SU-DHL-6 (cell line): ENCODE measurements at regions not wholly inside any gene's neighbourhood (a gene's known extent, or its start where the extent isn't known, plus 50 kb on each side); places are given as distances from the start of the nearest gene placed in this dataset.

ENCODE experiments used
- CTCF ChIP-seq: fragments of 200-600 bp; sonication (generic); IDR thresholded peaks from one replicate; pipeline ENCODE4 v1.5.1; 2017; ENCODE audit warnings: antibody characterized with exemption, mild to moderate bottlenecking, low read length, moderate library complexity; ENCODE audit not compliant: insufficient read depth, poor library complexity, severe bottlenecking
- EZH2phosphoT487 ChIP-seq: fragments of 200-600 bp; sonication (generic), shearing (Covaris generic); conservative IDR thresholded peaks from 2 replicates; pipeline ENCODE4 v1.6.1; 2018; ENCODE audit warnings: mild to moderate bottlenecking, antibody characterized with exemption, low read length, moderate library complexity, mixed read lengths

GRCh38 chrX:13511241-13511943 is 58.0 kb upstream of the EGFL6 start:
- TF ChIP-seq CTCF (no peak), EZH2phosphoT487 (no peak)
